ENCODE measurements at regions not wholly inside any gene's neighbourhood (a gene's known extent, or its start where the extent isn't known, plus 50 kb on each side); places are given as distances from the start of the nearest gene placed in this dataset.
"Not testable (repeated sequence)": the region's sequence is repeated elsewhere in the genome, so short reads cannot be mapped to it uniquely, and the experiment has no call there.

- not testable (repeated sequence) for DNase-seq
Measured at GRCh38 chr20:5386846-5387245, 70.1 kb upstream of the PROKR2 start.

GRCh38 chr20:5381527-5381926, 64.8 kb upstream of the PROKR2 start:
- not testable (repeated sequence) for DNase-seq

GRCh38 chr20:5377484-5377883, 60.7 kb upstream of the PROKR2 start:
- DNase-seq, result no peak

GRCh38 chr20:5376228-5376627, 59.5 kb upstream of the PROKR2 start:
- no peak for DNase-seq

- DNase-seq, result no peak
Measured at GRCh38 chr20:5374171-5374570, 57.4 kb upstream of the PROKR2 start.

- no peak for DNase-seq
Measured at GRCh38 chr20:5372371-5372770, 55.6 kb upstream of the PROKR2 start.

- DNase-seq, result no peak
Measured at GRCh38 chr20:5369629-5370028, 52.9 kb upstream of the PROKR2 start.

Data from NCI-H526 treated with DMSO at 0.1 percent for 48 hours (cell line).